ENCODE measurements at regions not wholly inside any gene's neighbourhood (a gene's known extent, or its start where the extent isn't known, plus 50 kb on each side); places are given as distances from the start of the nearest gene placed in this dataset.

GRCh38 chr6:146984251-146984924, 219.8 kb upstream of the STXBP5 start:
- TF ChIP-seq CTCF (IDR thresholded peaks at IDR 0.05 in 2 of 3, conservative IDR thresholded peaks at IDR 0.05 in 1 of 3; ENCODE audit: control insufficient read depth in 2 of 3, extremely low read depth in 1 of 3, insufficient read depth in 1 of 3, low read depth in 3 of 3, low read length in 3 of 3) (no peak), EGR1 (IDR thresholded peaks at IDR 0.05; ENCODE audit: borderline replicate concordance in 1 of 2, low read depth in 2 of 2, low read length in 2 of 2) (no peak), RCOR1 (conservative IDR thresholded peaks at IDR 0.05; ENCODE audit: low read depth, low read length) (no peak), ESRRA (IDR thresholded peaks at IDR 0.05; ENCODE audit: low read length) (no peak), CEBPB (IDR thresholded peaks at IDR 0.05; ENCODE audit: borderline replicate concordance in 1 of 2, low read depth in 2 of 2, low read length in 2 of 2) (no peak), GABPA (IDR thresholded peaks at IDR 0.05; ENCODE audit: low read depth) (no peak)

Measured in GM12878 (cell line).